ENCODE measurements at regions not wholly inside any gene's neighbourhood (a gene's known extent, or its start where the extent isn't known, plus 50 kb on each side); places are given as distances from the start of the nearest gene placed in this dataset.
A peak's percentile ranks its signal among the peaks of the same experiment; 100 is the strongest.

DNA sequence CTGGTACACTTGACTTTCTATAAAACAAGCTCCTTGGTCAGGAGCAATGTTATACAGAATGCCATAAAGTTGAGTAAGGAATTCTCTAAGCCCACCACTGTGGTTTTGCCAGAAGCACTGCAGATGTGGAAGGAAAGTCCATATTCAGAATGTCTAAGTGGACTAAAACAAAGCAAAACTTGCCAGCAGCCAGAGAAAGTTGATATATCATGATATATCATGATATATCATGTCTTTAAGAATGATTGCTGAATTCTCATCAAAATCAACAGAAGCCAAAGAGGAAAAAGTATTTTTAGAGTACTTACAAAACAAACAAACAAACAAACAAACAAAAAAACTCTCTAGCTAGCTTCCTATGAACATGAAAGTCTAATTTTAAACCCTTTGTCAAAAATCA, 424.8 kb upstream of the OR4E1 start:
- FAIRE-seq (no peak), DNase-seq (ENCODE audit: low read depth, low spot score) (no peak), ATAC-seq (no peak)
- Histone ChIP-seq H3K27me3 (replicated peaks in 1 of 2; ENCODE audit: control insufficient read depth in 2 of 2, insufficient read depth in 2 of 2, low read length in 1 of 2) (no peaks in the 10 kb centered on the region), H3K27ac (ENCODE audit: control insufficient read depth, insufficient read depth) (no peak overlapping the region), H3K4me2 (ENCODE audit: control insufficient read depth, insufficient read depth) (no peak overlapping the region), H3K4me1 (ENCODE audit: control insufficient read depth, insufficient read depth, low read length) (no peaks in the 10 kb centered on the region), H3K36me3 (ENCODE audit: control insufficient read depth in 2 of 2, insufficient read depth in 2 of 2, low read length in 1 of 2) (no peaks in the 10 kb centered on the region), H2AFZ (ENCODE audit: control insufficient read depth, low read depth, low read length) (no peak overlapping the region), H4K20me1 (ENCODE audit: control insufficient read depth, insufficient read depth) (no peaks in the 10 kb centered on the region), H3K79me2 (ENCODE audit: control insufficient read depth, insufficient read depth, low read length) (no peaks in the 10 kb centered on the region), H3K4me3 (no peak overlapping the region), H3K9me3 (replicated peaks; ENCODE audit: control insufficient read depth, insufficient read depth, low read length) (no peaks in the 10 kb centered on the region), H3K9ac (ENCODE audit: control insufficient read depth, insufficient read depth, low read length) (no peak overlapping the region)
- intact Hi-C loops (cut with micrococcal nuclease; ENCODE audit: unreplicated experiment) (no loop called here), in situ Hi-C loops (cut with MboI) (no loop called here)
- ChIA-PET SMC1A (ENCODE audit: uncharacterized antibody, unreplicated experiment) (interaction anchor here (1.0 kb wide), 1 partner anchor 25 kb away, joined by 3 read pairs; no protein-coding TSS in a partner anchor), RAD21 (ENCODE audit: unreplicated experiment) (no interaction called here), POLR2A (no interaction called here), CTCF (interaction anchor here (0.6 to 6.6 kb wide), 7 partner anchors 9 to 108 kb away, joined by 3 to 32 read pairs (median 5); no protein-coding TSS in a partner anchor)
- no peak for TF ChIP-seq SREBF1 (IDR thresholded peaks at IDR 0.05; ENCODE audit: low read length)
- peak; percentile 99; the same call in 1 of the 2 replicates for TF ChIP-seq ZBED1 (IDR thresholded peaks at IDR 0.05; ENCODE audit: borderline replicate concordance)
- BruUV-seq (replicated peaks) = no TSS peak

- in situ Hi-C loops (cut with MboI) = no loop called here
- intact Hi-C loops (cut with micrococcal nuclease; ENCODE audit: unreplicated experiment) = no loop called here
- H4K20me1 ChIP-seq (ENCODE audit: control insufficient read depth, insufficient read depth) = no peaks in the 10 kb centered on the region
- no peak overlapping the region for H3K4me3 ChIP-seq
- no peak overlapping the region for H2AFZ ChIP-seq (ENCODE audit: control insufficient read depth, low read depth, low read length)
- no peaks in the 10 kb centered on the region for H3K79me2 ChIP-seq (ENCODE audit: control insufficient read depth, insufficient read depth, low read length)
- DNase-seq (ENCODE audit: low read depth, low spot score) (no peak), ATAC-seq (no peak), FAIRE-seq (no peak)
- TF ChIP-seq, protein P1, sequence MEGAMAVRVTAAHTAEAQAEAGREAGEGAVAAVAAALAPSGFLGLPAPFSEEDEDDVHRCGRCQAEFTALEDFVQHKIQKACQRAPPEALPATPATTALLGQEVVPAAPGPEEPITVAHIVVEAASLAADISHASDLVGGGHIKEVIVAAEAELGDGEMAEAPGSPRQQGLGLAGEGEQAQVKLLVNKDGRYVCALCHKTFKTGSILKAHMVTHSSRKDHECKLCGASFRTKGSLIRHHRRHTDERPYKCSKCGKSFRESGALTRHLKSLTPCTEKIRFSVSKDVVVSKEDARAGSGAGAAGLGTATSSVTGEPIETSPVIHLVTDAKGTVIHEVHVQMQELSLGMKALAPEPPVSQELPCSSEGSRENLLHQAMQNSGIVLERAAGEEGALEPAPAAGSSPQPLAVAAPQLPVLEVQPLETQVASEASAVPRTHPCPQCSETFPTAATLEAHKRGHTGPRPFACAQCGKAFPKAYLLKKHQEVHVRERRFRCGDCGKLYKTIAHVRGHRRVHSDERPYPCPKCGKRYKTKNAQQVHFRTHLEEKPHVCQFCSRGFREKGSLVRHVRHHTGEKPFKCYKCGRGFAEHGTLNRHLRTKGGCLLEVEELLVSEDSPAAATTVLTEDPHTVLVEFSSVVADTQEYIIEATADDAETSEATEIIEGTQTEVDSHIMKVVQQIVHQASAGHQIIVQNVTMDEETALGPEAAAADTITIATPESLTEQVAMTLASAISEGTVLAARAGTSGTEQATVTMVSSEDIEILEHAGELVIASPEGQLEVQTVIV (IDR thresholded peaks at IDR 0.05; ENCODE audit: borderline replicate concordance, partially characterized antibody) = no peak
- no peaks in the 10 kb centered on the region for H3K36me3 ChIP-seq (ENCODE audit: control insufficient read depth in 2 of 2, insufficient read depth in 2 of 2, low read length in 1 of 2)
- H3K4me2 ChIP-seq (ENCODE audit: control insufficient read depth, insufficient read depth) = no peak overlapping the region
- 0% methylated on average over 4 of the region's 4 CpGs for WGBS (ENCODE audit: insufficient coverage, insufficient replicate concordance, low lambda C conversion rate, missing lambda C conversion rate)
- ChIA-PET RAD21 (ENCODE audit: unreplicated experiment) (no interaction called here), POLR2A (no interaction called here), SMC1A (ENCODE audit: uncharacterized antibody, unreplicated experiment) (interaction anchor here (0.9 to 1.0 kb wide), 2 partner anchors 26 to 129 kb away, joined by 3 read pairs; no protein-coding TSS in a partner anchor), CTCF (interaction anchor here (1.0 to 6.6 kb wide), 6 partner anchors 10 to 108 kb away, joined by 4 to 32 read pairs (median 6); no protein-coding TSS in a partner anchor)
- no peak overlapping the region for H3K27ac ChIP-seq (ENCODE audit: control insufficient read depth, insufficient read depth)
- no peaks in the 10 kb centered on the region for H3K9me3 ChIP-seq (replicated peaks; ENCODE audit: control insufficient read depth, insufficient read depth, low read length)
- no peak overlapping the region for H3K9ac ChIP-seq (ENCODE audit: control insufficient read depth, insufficient read depth, low read length)
- BruUV-seq (replicated peaks) = no TSS peak
- no peaks in the 10 kb centered on the region for H3K27me3 ChIP-seq (replicated peaks in 1 of 2; ENCODE audit: control insufficient read depth in 2 of 2, insufficient read depth in 2 of 2, low read length in 1 of 2)
- no peaks in the 10 kb centered on the region for H3K4me1 ChIP-seq (ENCODE audit: control insufficient read depth, insufficient read depth, low read length)
Measured at GRCh38 chr14:22097586-22098292, 424.1 kb upstream of the OR4E1 start.
